Natural killer cell (primary cell): ENCODE measurements at regions not wholly inside any gene's neighbourhood (a gene's known extent, or its start where the extent isn't known, plus 50 kb on each side); places are given as distances from the start of the nearest gene placed in this dataset.
"Not testable (repeated sequence)": the region's sequence is repeated elsewhere in the genome, so short reads cannot be mapped to it uniquely, and the experiment has no call there.

ENCODE experiments used
- ATAC-seq, 3 donors: fragments of 150-1000 bp in 2 of 3; fragments of 200-7000 bp in 1 of 3; cut with Tn5 transposase; 1 replicate in 1 of 3; 2 replicates in 2 of 3; pipeline ENCODE4 v1.10.0; 2021; ENCODE audit warnings: mild to moderate bottlenecking in 2 of 3, moderate library complexity in 2 of 3
- DNase-seq, 2 donors: peaks; one replicate each; pipeline versions ENCODE4 v3.0.0 to v3.0.0-alpha.2; 2013 to 2021; ENCODE audit warnings: mixed read lengths in 1 of 2
- H3K27ac ChIP-seq: one replicate; pipeline ENCODE4 v1.5.1; 2013; ENCODE audit warnings: mild to moderate bottlenecking, low read length
- H3K27me3 ChIP-seq: one replicate; pipeline ENCODE4 v1.6.1; 2013; ENCODE audit warnings: low read length; ENCODE audit not compliant: control insufficient read depth, insufficient read depth
- H3K36me3 ChIP-seq: one replicate; pipeline ENCODE4 v1.6.1; 2013; ENCODE audit warnings: low read length; ENCODE audit not compliant: control insufficient read depth, insufficient read depth
- H3K4me1 ChIP-seq: one replicate; pipeline ENCODE4 v1.6.1; 2013; ENCODE audit warnings: low read length; ENCODE audit not compliant: control insufficient read depth, insufficient read depth
- H3K4me3 ChIP-seq: one replicate; pipeline ENCODE4 v1.5.1; 2013; ENCODE audit warnings: low read length
- H3K9me3 ChIP-seq: one replicate; pipeline ENCODE4 v1.6.1; 2013; ENCODE audit warnings: low read length; ENCODE audit not compliant: control insufficient read depth, insufficient read depth
- H3K27ac Mint-ChIP-seq, 2 donors: one replicate each; pipeline ENCODE4 v1.8.0; 2022; ENCODE audit warnings: mild to moderate bottlenecking in 2 of 2, mixed read lengths in 2 of 2, moderate library complexity in 1 of 2
- H3K27me3 Mint-ChIP-seq, 2 donors: one replicate each; pipeline ENCODE4 v1.8.0; 2022; ENCODE audit warnings: low read depth in 2 of 2, mixed read lengths in 2 of 2
- H3K36me3 Mint-ChIP-seq: one replicate; pipeline ENCODE4 v1.8.0; 2022; ENCODE audit warnings: mixed read lengths
- H3K4me1 Mint-ChIP-seq, 2 donors: one replicate each; pipeline ENCODE4 v1.8.0; 2022; ENCODE audit warnings: mixed read lengths in 2 of 2
- H3K4me3 Mint-ChIP-seq: one replicate; pipeline ENCODE4 v1.8.0; 2022; ENCODE audit warnings: mild to moderate bottlenecking, moderate library complexity, mixed read lengths
- H3K9me3 Mint-ChIP-seq, 2 donors: one replicate each; pipeline ENCODE4 v1.8.0; 2022; ENCODE audit warnings: mixed read lengths in 2 of 2
- CTCF ChIP-seq: fragments of 200-600 bp; IDR thresholded peaks from one replicate; pipeline ENCODE4 v1.8.0; 2022; ENCODE audit warnings: antibody characterized with exemption
- WGBS: methylation state at CpG from one replicate; pipeline ENCODE4 v1.1.7; 2013; ENCODE audit warnings: missing lambda C conversion rate; ENCODE audit not compliant: insufficient coverage; 5-methylcytosine and 5-hydroxymethylcytosine counted together
- intact Hi-C: fragments of 100-400 bp; cut with micrococcal nuclease; formaldehyde crosslinking; loops from one replicate; pipeline ENCODE4 v1.14.2; 2022

GRCh38 chr1:96901783-96902363 lies 180.3 kb downstream of the PTBP2 start:
- Mint-ChIP-seq H3K36me3 (no peaks in the 10 kb centered on the region), H3K9me3 (peaks cover 6 to 15% of the 10 kb centered on the region in 2 donors), H3K27me3 (no peaks in the 10 kb centered on the region), H3K4me3 (no peak overlapping the region), H3K27ac (no peak overlapping the region), H3K4me1 (no peaks in the 10 kb centered on the region)
- ATAC-seq: no peak
- H3K4me3 ChIP-seq: no peak overlapping the region
- no peak for DNase-seq
- no peaks in the 10 kb centered on the region for H3K27me3 ChIP-seq
- H3K27ac ChIP-seq: no peak overlapping the region
- intact Hi-C loops: no loop called here
- peaks cover 3% of the 10 kb centered on the region for H3K9me3 ChIP-seq
- no peaks in the 10 kb centered on the region for H3K36me3 ChIP-seq
- H3K4me1 ChIP-seq: no peaks in the 10 kb centered on the region
- whole genome bisulfite sequencing: 92% methylated on average over 10 of the region's 10 CpGs
- TF ChIP-seq CTCF: no peak

GRCh38 chr1:96912248-96912647 lies 190.7 kb downstream of the PTBP2 start:
- Mint-ChIP-seq H3K36me3 (no peaks in the 10 kb centered on the region), H3K4me1 (no peaks in the 10 kb centered on the region), H3K27ac (no peak overlapping the region), H3K9me3 (peaks cover 9 to 10% of the 10 kb centered on the region in 2 donors), H3K27me3 (no peaks in the 10 kb centered on the region), H3K4me3 (no peak overlapping the region)
- ATAC-seq (no peak), DNase-seq (no peak)
- H3K9me3 ChIP-seq: no peaks in the 10 kb centered on the region
- H3K27ac ChIP-seq: no peak overlapping the region
- no peak for TF ChIP-seq CTCF
- no peak overlapping the region for H3K4me3 ChIP-seq
- H3K36me3 ChIP-seq: no peaks in the 10 kb centered on the region
- H3K4me1 ChIP-seq: no peaks in the 10 kb centered on the region
- no peaks in the 10 kb centered on the region for H3K27me3 ChIP-seq
- WGBS: 81% methylated on average over 3 of the region's 5 CpGs
- intact Hi-C loops: no loop called here

GRCh38 chr1:96915701-96916100 lies 194.1 kb downstream of the PTBP2 start:
- ATAC-seq, H3K4me3 ChIP-seq, H3K27me3 Mint-ChIP-seq, H3K4me3 Mint-ChIP-seq, H3K4me1 ChIP-seq, H3K36me3 Mint-ChIP-seq, H3K36me3 ChIP-seq, intact Hi-C loops, H3K9me3 ChIP-seq, H3K27me3 ChIP-seq, H3K4me1 Mint-ChIP-seq, DNase-seq, H3K27ac Mint-ChIP-seq, H3K27ac ChIP-seq: not testable (repeated sequence)
- H3K9me3 Mint-ChIP-seq: peaks cover 11 to 14% of the 10 kb centered on the region in 2 donors
- 73% methylated on average over 2 of the region's 3 CpGs for WGBS

- Histone ChIP-seq H3K9me3 (no peaks in the 10 kb centered on the region), H3K36me3 (no peaks in the 10 kb centered on the region), H3K27ac (no peak overlapping the region), H3K4me3 (no peak overlapping the region), H3K4me1 (no peaks in the 10 kb centered on the region), H3K27me3 (no peaks in the 10 kb centered on the region)
- H3K36me3 Mint-ChIP-seq: no peaks in the 10 kb centered on the region
- no peak overlapping the region for H3K27ac Mint-ChIP-seq
- intact Hi-C loops: no loop called here
- no peak overlapping the region for H3K4me3 Mint-ChIP-seq
- no peaks in the 10 kb centered on the region for H3K4me1 Mint-ChIP-seq
- H3K27me3 Mint-ChIP-seq: no peaks in the 10 kb centered on the region
- peaks cover 13 to 14% of the 10 kb centered on the region in 2 donors for H3K9me3 Mint-ChIP-seq
- DNase-seq (no peak), ATAC-seq (no peak)
- TF ChIP-seq CTCF: no peak
- WGBS: no CpG with 5 or more reads among the region's 1 CpG
Observed at GRCh38 chr1:96918406-96918805, 196.8 kb downstream of the PTBP2 start.
